ENCODE measurements at regions not wholly inside any gene's neighbourhood (a gene's known extent, or its start where the extent isn't known, plus 50 kb on each side); places are given as distances from the start of the nearest gene placed in this dataset.

- TF ChIP-seq ZNF274 (IDR thresholded peaks at IDR 0.05; ENCODE audit: low read depth, low read length), result no peak
- H3K4me3 ChIP-seq (ENCODE audit: low read length), result no peak overlapping the region
Observed at GRCh38 chr11:16468735-16469453, 112.5 kb upstream of the SOX6 start.

- no peak overlapping the region for H3K4me3 ChIP-seq (ENCODE audit: low read length)
- no peak for TF ChIP-seq ZNF274 (IDR thresholded peaks at IDR 0.05; ENCODE audit: low read depth, low read length)
Observed at GRCh38 chr11:16460508-16460907, 104.2 kb upstream of the SOX6 start.

- TF ChIP-seq ZNF274 (IDR thresholded peaks at IDR 0.05; ENCODE audit: low read depth, low read length), result no peak
- H3K4me3 ChIP-seq (ENCODE audit: low read length), result no peak overlapping the region
Observed at GRCh38 chr11:16456366-16456765, 100.0 kb upstream of the SOX6 start.

GRCh38 chr11:16454289-16454863 is 98.0 kb upstream of the SOX6 start:
- H3K4me3 ChIP-seq (ENCODE audit: low read length), result no peak overlapping the region
- no peak for TF ChIP-seq ZNF274 (IDR thresholded peaks at IDR 0.05; ENCODE audit: low read depth, low read length)

GRCh38 chr11:16448123-16448717 is 91.9 kb upstream of the SOX6 start:
- H3K4me3 ChIP-seq (ENCODE audit: low read length), result no peak overlapping the region
- TF ChIP-seq ZNF274 (IDR thresholded peaks at IDR 0.05; ENCODE audit: low read depth, low read length), result no peak

- TF ChIP-seq ZNF274 (IDR thresholded peaks at IDR 0.05; ENCODE audit: low read depth, low read length), result no peak
Observed at GRCh38 chr11:16441461-16441860, 85.1 kb upstream of the SOX6 start.

GRCh38 chr11:16440136-16440535 is 83.8 kb upstream of the SOX6 start:
- H3K4me3 ChIP-seq (ENCODE audit: low read length), result no peak overlapping the region
- TF ChIP-seq ZNF274 (IDR thresholded peaks at IDR 0.05; ENCODE audit: low read depth, low read length), result no peak

More at GRCh38 chr11:16441461-16441860, 85.1 kb upstream of the SOX6 start:
- H3K4me3 ChIP-seq (ENCODE audit: low read length), result no peak overlapping the region

GRCh38 chr11:16434036-16434435 is 77.7 kb upstream of the SOX6 start:
- no peak for TF ChIP-seq ZNF274 (IDR thresholded peaks at IDR 0.05; ENCODE audit: low read depth, low read length)
- no peak overlapping the region for H3K4me3 ChIP-seq (ENCODE audit: low read length)

GRCh38 chr11:16430674-16431073 is 74.3 kb upstream of the SOX6 start:
- TF ChIP-seq ZNF274 (IDR thresholded peaks at IDR 0.05; ENCODE audit: low read depth, low read length), result 0 out of 2 replicates have a peak, but pooled peaks have one; percentile 32
- H3K4me3 ChIP-seq (ENCODE audit: low read length), result no peak overlapping the region

- H3K4me3 ChIP-seq (ENCODE audit: low read length), result no peak overlapping the region
- TF ChIP-seq ZNF274 (IDR thresholded peaks at IDR 0.05; ENCODE audit: low read depth, low read length), result no peak
Observed at GRCh38 chr11:16421826-16422225, 65.5 kb upstream of the SOX6 start.

GRCh38 chr11:16418428-16419097 is 62.2 kb upstream of the SOX6 start:
- no peak overlapping the region for H3K4me3 ChIP-seq (ENCODE audit: low read length)
- no peak for TF ChIP-seq ZNF274 (IDR thresholded peaks at IDR 0.05; ENCODE audit: low read depth, low read length)

- no peak overlapping the region for H3K4me3 ChIP-seq (ENCODE audit: low read length)
- no peak for TF ChIP-seq ZNF274 (IDR thresholded peaks at IDR 0.05; ENCODE audit: low read depth, low read length)
Observed at GRCh38 chr11:16412525-16413172, 56.3 kb upstream of the SOX6 start.

- H3K4me3 ChIP-seq (ENCODE audit: low read length), result no peak overlapping the region
- no peak for TF ChIP-seq ZNF274 (IDR thresholded peaks at IDR 0.05; ENCODE audit: low read depth, low read length)
Observed at GRCh38 chr11:16410479-16410878, 54.1 kb upstream of the SOX6 start.

GRCh38 chr11:16408619-16409018 is 52.3 kb upstream of the SOX6 start:
- H3K4me3 ChIP-seq (ENCODE audit: low read length), result no peak overlapping the region
- TF ChIP-seq ZNF274 (IDR thresholded peaks at IDR 0.05; ENCODE audit: low read depth, low read length), result no peak

All from GM08714 (cell line).